SK-N-SH (cell line): ENCODE measurements at regions not wholly inside any gene's neighbourhood (a gene's known extent, or its start where the extent isn't known, plus 50 kb on each side); places are given as distances from the start of the nearest gene placed in this dataset.

Experiments used
- POLR2AphosphoS5 ChIP-seq: IDR thresholded peaks from 2 replicates; pipeline ENCODE4 v1.6.1; 2012; ENCODE audit warnings: low read depth, low read length
- USF1 ChIP-seq: IDR thresholded peaks from 2 replicates; pipeline ENCODE4 v1.4.0; 2012; ENCODE audit warnings: low read depth, borderline replicate concordance
- USF2 ChIP-seq: fragments of 150-350 bp; IDR thresholded peaks from 2 replicates; pipeline ENCODE4 v1.6.1; 2017; ENCODE audit warnings: antibody characterized with exemption, low read length, low read depth, borderline replicate concordance

- TF ChIP-seq USF2 (no peak), POLR2AphosphoS5 (no peak), USF1 (no peak)
These were observed 219.8 kb downstream of the SQOR start for GRCh38 chr15:45854455-45855202.
